B cell (primary cell): ENCODE measurements at regions not wholly inside any gene's neighbourhood (a gene's known extent, or its start where the extent isn't known, plus 50 kb on each side); places are given as distances from the start of the nearest gene placed in this dataset.

Experiments used
- ATAC-seq: fragments of 200-7000 bp; cut with Tn5 transposase; one replicate; pipeline ENCODE4 v1.10.0; 2021; ENCODE audit warnings: low read depth, mild to moderate bottlenecking, moderate number of reproducible peaks, moderate library complexity
- CTCF ChIA-PET: fragments of 350-600 bp; sonication (Branson Sonifier 250); formaldehyde crosslinking; loops from one replicate; lab custom pipeline; 2021; ENCODE audit warnings: antibody characterized with exemption, inconsistent platforms; lab: Charles Lee
- POLR2A ChIA-PET: fragments of 350-600 bp; sonication (Branson Sonifier 250); formaldehyde crosslinking; loops from one replicate; lab custom pipeline; 2021; ENCODE audit warnings: antibody characterized with exemption; lab: Charles Lee
- DNase-seq: peaks from one replicate; pipeline ENCODE4 v3.0.0; 2013
- H2AFZ ChIP-seq: 2 replicates; pipeline ENCODE4 v1.6.1; 2012; ENCODE audit warnings: mild to moderate bottlenecking, low read depth, low read length; ENCODE audit not compliant: insufficient read depth, poor library complexity, severe bottlenecking
- H3K27ac ChIP-seq, 2 donors: 1 replicate in 1 of 2; 2 replicates in 1 of 2; pipeline ENCODE4 v1.5.1; 2012 to 2013; ENCODE audit warnings: low read length in 2 of 2, mild to moderate bottlenecking in 2 of 2, moderate library complexity in 1 of 2
- H3K27me3 ChIP-seq, 4 experiments: fragments of 200-600 bp in 1 of 4; sonication (generic) in 1 of 4; replicated peaks in 1 of 4; 1 replicate in 2 of 4; 2 replicates in 2 of 4; pipeline versions ENCODE4 v1.6.1 to v1.7.0; 2013 to 2016; ENCODE audit warnings: low read length in 3 of 4, mild to moderate bottlenecking in 2 of 4, mixed read lengths in 1 of 4, moderate library complexity in 1 of 4; ENCODE audit not compliant: insufficient read depth in 4 of 4, control insufficient read depth in 3 of 4; ENCODE audit errors: control extremely low read depth in 1 of 4
- H3K36me3 ChIP-seq, 2 experiments: replicated peaks in 1 of 2; 1 replicate in 1 of 2; 2 replicates in 1 of 2; pipeline versions ENCODE4 v1.6.1 to v1.7.1; 2013; ENCODE audit warnings: low read length in 1 of 2; ENCODE audit not compliant: insufficient read depth in 2 of 2, control insufficient read depth in 1 of 2; ENCODE audit errors: control extremely low read depth in 1 of 2, extremely low read depth in 1 of 2
- H3K4me1 ChIP-seq, 2 donors: fragments of 200-600 bp in 1 of 2; sonication (generic) in 1 of 2; 1 replicate in 1 of 2; 2 replicates in 1 of 2; pipeline versions ENCODE4 v1.5.1 to v1.6.1; 2013 to 2017; ENCODE audit warnings: low read length in 2 of 2; ENCODE audit not compliant: control insufficient read depth in 2 of 2, insufficient read depth in 2 of 2
- H3K4me2 ChIP-seq: replicated peaks from 2 replicates; pipeline ENCODE3; 2012; ENCODE audit warnings: mild to moderate bottlenecking, low read depth, low read length; ENCODE audit not compliant: poor library complexity, severe bottlenecking
- H3K4me3 ChIP-seq, 5 experiments: fragments of 200-600 bp in 1 of 5; sonication (generic) in 1 of 5; 1 replicate in 3 of 5; 2 replicates in 2 of 5; pipeline versions ENCODE4 v1.5.1 to v1.7.0; 2011 to 2016; ENCODE audit warnings: low read length in 4 of 5, mild to moderate bottlenecking in 4 of 5, low read depth in 2 of 5, control low read depth in 1 of 5, moderate library complexity in 1 of 5; ENCODE audit not compliant: insufficient read depth in 1 of 5; ENCODE audit errors: control extremely low read depth in 1 of 5, extremely low read depth in 1 of 5
- H3K79me2 ChIP-seq: fragments of 200-600 bp; sonication (generic); one replicate; pipeline ENCODE4 v1.6.0; 2016; ENCODE audit warnings: low read length; ENCODE audit not compliant: control insufficient read depth, insufficient read depth
- H3K9ac ChIP-seq: fragments of 200-600 bp; sonication (generic); 2 replicates; pipeline ENCODE4 v1.6.1; 2017; ENCODE audit warnings: mild to moderate bottlenecking, low read length, moderate library complexity
- H3K9me3 ChIP-seq, 3 donors: one replicate each; pipeline versions ENCODE4 v1.6.1 to v1.7.1; 2013; ENCODE audit warnings: low read length in 2 of 3; ENCODE audit not compliant: control insufficient read depth in 2 of 3, insufficient read depth in 1 of 3; ENCODE audit errors: control extremely low read depth in 1 of 3
- H4K20me1 ChIP-seq: 2 replicates; pipeline ENCODE4 v1.6.0; 2012; ENCODE audit warnings: mild to moderate bottlenecking, low read length; ENCODE audit not compliant: insufficient read depth, control insufficient read depth, poor library complexity, severe bottlenecking
- H3K27ac Mint-ChIP-seq: one replicate; pipeline ENCODE4 v1.8.0; 2021; ENCODE audit warnings: mixed read lengths
- H3K27me3 Mint-ChIP-seq: one replicate; pipeline ENCODE4 v1.8.0; 2021; ENCODE audit warnings: mixed read lengths
- H3K4me1 Mint-ChIP-seq: one replicate; pipeline ENCODE4 v1.8.0; 2021; ENCODE audit warnings: mixed read lengths
- H3K4me3 Mint-ChIP-seq: one replicate; pipeline ENCODE4 v1.8.0; 2021; ENCODE audit warnings: mixed read lengths
- H3K9me3 Mint-ChIP-seq: one replicate; pipeline ENCODE4 v1.8.0; 2022; ENCODE audit warnings: mixed read lengths; ENCODE audit not compliant: insufficient read depth
- EZH2 ChIP-seq: IDR thresholded peaks from 2 replicates; pipeline ENCODE4 v1.6.1; 2012; ENCODE audit warnings: borderline replicate concordance, low read depth, mild to moderate bottlenecking, moderate library complexity, low read length; ENCODE audit not compliant: insufficient read depth, poor library complexity, severe bottlenecking
- WGBS: methylation state at CpG from one replicate; pipeline ENCODE4 v1.1.5; 2013; ENCODE audit warnings: missing lambda C conversion rate; ENCODE audit not compliant: insufficient coverage; 5-methylcytosine and 5-hydroxymethylcytosine counted together
- intact Hi-C: fragments of 100-400 bp; cut with micrococcal nuclease; formaldehyde crosslinking; loops from one replicate; pipeline ENCODE4 v1.10.0; 2022
- TF ChIP-seq, protein P1 (sequence below): fragments of 200-600 bp; IDR thresholded peaks from one replicate; pipeline ENCODE4 v1.8.0; 2022; ENCODE audit warnings: antibody characterized with exemption, mild to moderate bottlenecking

DNA sequence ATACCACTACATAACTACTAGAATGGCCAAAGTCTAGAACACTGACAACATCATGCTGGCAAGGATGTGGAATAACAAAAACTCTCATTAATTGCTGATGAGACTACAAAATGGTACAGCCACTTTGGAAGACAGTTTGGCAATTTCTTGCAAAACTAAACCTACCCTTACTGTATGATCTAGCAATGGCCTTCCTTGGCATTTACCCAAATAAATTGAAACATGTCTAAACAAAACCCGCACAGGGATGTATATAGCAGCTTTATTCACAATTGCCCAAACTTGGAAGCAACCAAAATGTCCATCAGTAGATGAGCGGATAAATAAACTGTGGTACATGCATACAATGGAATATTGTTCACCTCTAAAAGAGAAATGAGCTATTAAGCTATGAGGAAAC lies 87.9 kb upstream of the SLC24A5 start:
- Histone ChIP-seq H3K4me3 (no peak overlapping the region), H3K27ac (no peak overlapping the region), H3K4me2 (no peak overlapping the region), H3K9ac (no peak overlapping the region), H3K27me3 (no peaks in the 10 kb centered on the region), H3K36me3 (no peaks in the 10 kb centered on the region), H2AFZ (no peak overlapping the region), H3K4me1 (no peaks in the 10 kb centered on the region), H3K79me2 (no peaks in the 10 kb centered on the region), H3K9me3 (no peaks in the 10 kb centered on the region), H4K20me1 (no peaks in the 10 kb centered on the region)
- no peak for ATAC-seq
- no CpG with 5 or more reads among the region's 2 CpGs for WGBS
- no peaks in the 10 kb centered on the region for H3K9me3 Mint-ChIP-seq
- H3K27ac Mint-ChIP-seq: no peak overlapping the region
- no peak overlapping the region for H3K4me3 Mint-ChIP-seq
- CTCF ChIA-PET: no interaction called here
- H3K27me3 Mint-ChIP-seq: peaks cover 3% of the 10 kb centered on the region
- no peaks in the 10 kb centered on the region for H3K4me1 Mint-ChIP-seq
- no peak for DNase-seq
- TF ChIP-seq EZH2: no peak
- TF ChIP-seq, protein P1, sequence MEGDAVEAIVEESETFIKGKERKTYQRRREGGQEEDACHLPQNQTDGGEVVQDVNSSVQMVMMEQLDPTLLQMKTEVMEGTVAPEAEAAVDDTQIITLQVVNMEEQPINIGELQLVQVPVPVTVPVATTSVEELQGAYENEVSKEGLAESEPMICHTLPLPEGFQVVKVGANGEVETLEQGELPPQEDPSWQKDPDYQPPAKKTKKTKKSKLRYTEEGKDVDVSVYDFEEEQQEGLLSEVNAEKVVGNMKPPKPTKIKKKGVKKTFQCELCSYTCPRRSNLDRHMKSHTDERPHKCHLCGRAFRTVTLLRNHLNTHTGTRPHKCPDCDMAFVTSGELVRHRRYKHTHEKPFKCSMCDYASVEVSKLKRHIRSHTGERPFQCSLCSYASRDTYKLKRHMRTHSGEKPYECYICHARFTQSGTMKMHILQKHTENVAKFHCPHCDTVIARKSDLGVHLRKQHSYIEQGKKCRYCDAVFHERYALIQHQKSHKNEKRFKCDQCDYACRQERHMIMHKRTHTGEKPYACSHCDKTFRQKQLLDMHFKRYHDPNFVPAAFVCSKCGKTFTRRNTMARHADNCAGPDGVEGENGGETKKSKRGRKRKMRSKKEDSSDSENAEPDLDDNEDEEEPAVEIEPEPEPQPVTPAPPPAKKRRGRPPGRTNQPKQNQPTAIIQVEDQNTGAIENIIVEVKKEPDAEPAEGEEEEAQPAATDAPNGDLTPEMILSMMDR: no peak
- intact Hi-C loops: no loop called here
- POLR2A ChIA-PET: no interaction called here

DNA sequence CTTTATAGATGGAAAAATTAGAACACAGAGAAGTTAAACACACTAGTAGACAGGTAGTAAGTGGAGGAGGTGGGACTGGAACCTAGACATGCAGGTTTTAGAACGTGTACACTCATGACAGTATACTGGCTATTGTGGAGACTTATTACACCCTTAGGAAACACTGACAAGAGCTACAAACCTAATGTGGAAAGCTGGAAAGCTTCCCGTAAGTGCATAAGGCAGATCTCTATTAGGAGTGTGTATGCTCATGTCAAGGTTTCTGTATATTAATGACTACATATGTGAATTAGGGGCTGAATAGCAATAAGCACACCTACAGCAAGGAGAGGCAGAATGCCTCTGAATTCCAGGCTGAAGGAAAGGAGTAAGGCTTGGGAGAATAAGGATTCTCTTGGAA lies 82.6 kb upstream of the SLC24A5 start:
- Histone ChIP-seq H3K79me2 (no peaks in the 10 kb centered on the region), H3K27me3 (no peaks in the 10 kb centered on the region), H3K27ac (no peak overlapping the region), H3K4me3 (no peak overlapping the region), H3K4me1 (no peaks in the 10 kb centered on the region), H3K9ac (no peak overlapping the region), H2AFZ (no peak overlapping the region), H4K20me1 (no peaks in the 10 kb centered on the region), H3K9me3 (peaks cover 0 to 1% (median 0%) of the 10 kb centered on the region in 3 donors), H3K4me2 (no peak overlapping the region), H3K36me3 (no peaks in the 10 kb centered on the region)
- POLR2A ChIA-PET: no interaction called here
- no peak for DNase-seq
- Mint-ChIP-seq H3K27ac (no peak overlapping the region), H3K4me1 (no peaks in the 10 kb centered on the region), H3K9me3 (no peaks in the 10 kb centered on the region), H3K4me3 (no peak overlapping the region), H3K27me3 (peaks cover 3% of the 10 kb centered on the region)
- no CpG with 5 or more reads among the region's 2 CpGs for WGBS
- intact Hi-C loops: no loop called here
- CTCF ChIA-PET: no interaction called here
- TF ChIP-seq, protein P1: no peak
- TF ChIP-seq EZH2: no peak
- ATAC-seq: no peak
